Calu3 (cell line): ENCODE measurements at regions not wholly inside any gene's neighbourhood (a gene's known extent, or its start where the extent isn't known, plus 50 kb on each side); places are given as distances from the start of the nearest gene placed in this dataset.

Experiments used
- BruUV-seq: library from RNA; stranded (reverse); fragments of 400-500 nt; replicated peaks from 2 replicates; lab custom pipeline; 2021; lab: Mats Ljungman, UMichigan
- CTCF ChIA-PET: fragments of 300-600 bp; sonication (Branson Sonifier 250); formaldehyde crosslinking; loops from one replicate; lab custom pipeline; 2022; ENCODE audit warnings: antibody characterized with exemption; lab: Charles Lee
- DNase-seq: peaks from one replicate; pipeline ENCODE4 v3.0.0; 2022
- H3K27ac Mint-ChIP-seq: one replicate; pipeline ENCODE4 v1.8.0; 2022; ENCODE audit warnings: mixed read lengths; ENCODE audit not compliant: unreplicated experiment
- H3K27me3 Mint-ChIP-seq: one replicate; pipeline ENCODE4 v1.8.0; 2022; ENCODE audit warnings: mixed read lengths; ENCODE audit not compliant: unreplicated experiment
- H3K36me3 Mint-ChIP-seq: one replicate; pipeline ENCODE4 v1.8.0; 2022; ENCODE audit warnings: mild to moderate bottlenecking, moderate library complexity, mixed read lengths; ENCODE audit not compliant: insufficient read depth, unreplicated experiment
- H3K4me1 Mint-ChIP-seq: one replicate; pipeline ENCODE4 v1.8.0; 2022; ENCODE audit warnings: mild to moderate bottlenecking, low read depth, mixed read lengths; ENCODE audit not compliant: unreplicated experiment
- H3K4me3 Mint-ChIP-seq: one replicate; pipeline ENCODE4 v1.8.0; 2022; ENCODE audit warnings: mild to moderate bottlenecking, low read depth, moderate library complexity, mixed read lengths; ENCODE audit not compliant: unreplicated experiment
- H3K9me3 Mint-ChIP-seq: one replicate; pipeline ENCODE4 v1.8.0; 2022; ENCODE audit warnings: low read depth, mixed read lengths; ENCODE audit not compliant: unreplicated experiment
- CTCF ChIP-seq: fragments of 200-600 bp; IDR thresholded peaks from one replicate; pipeline ENCODE4 v1.8.0; 2022; ENCODE audit warnings: antibody characterized with exemption; ENCODE audit not compliant: unreplicated experiment
- intact Hi-C: fragments of 100-400 bp; cut with micrococcal nuclease; formaldehyde crosslinking; loops from one replicate; pipeline ENCODE4 v1.10.0; 2022; ENCODE audit not compliant: unreplicated experiment

- Mint-ChIP-seq H3K4me1 (no peaks in the 10 kb centered on the region), H3K27me3 (no peaks in the 10 kb centered on the region), H3K9me3 (no peaks in the 10 kb centered on the region), H3K27ac (no peak overlapping the region), H3K4me3 (no peak overlapping the region), H3K36me3 (no peaks in the 10 kb centered on the region)
- DNase-seq, result no peak
- no peak for TF ChIP-seq CTCF
- CTCF ChIA-PET, result no interaction called here
- BruUV-seq, result no TSS peak
- intact Hi-C loops, result no loop called here
Observed at GRCh38 chr4:27594922-27595321, 734.3 kb downstream of the STIM2 start.

- no peaks in the 10 kb centered on the region for H3K9me3 Mint-ChIP-seq
- H3K27me3 Mint-ChIP-seq, result no peaks in the 10 kb centered on the region
- no peak for TF ChIP-seq CTCF
- H3K4me1 Mint-ChIP-seq, result no peaks in the 10 kb centered on the region
- no peak overlapping the region for H3K27ac Mint-ChIP-seq
- DNase-seq, result no peak
- H3K4me3 Mint-ChIP-seq, result no peak overlapping the region
- BruUV-seq, result no TSS peak
- intact Hi-C loops, result no loop called here
- CTCF ChIA-PET, result interaction anchor here (0.5 kb wide), 1 partner anchor 14 kb away, joined by 5 read pairs; no protein-coding TSS in a partner anchor
- no peaks in the 10 kb centered on the region for H3K36me3 Mint-ChIP-seq
Observed at GRCh38 chr4:27595571-27596360, 735.1 kb downstream of the STIM2 start.

- CTCF ChIA-PET, result no interaction called here
- H3K36me3 Mint-ChIP-seq, result no peaks in the 10 kb centered on the region
- H3K4me3 Mint-ChIP-seq, result no peak overlapping the region
- BruUV-seq, result no TSS peak
- H3K4me1 Mint-ChIP-seq, result no peaks in the 10 kb centered on the region
- DNase-seq, result no peak
- TF ChIP-seq CTCF, result no peak
- H3K9me3 Mint-ChIP-seq, result peaks cover 2% of the 10 kb centered on the region
- H3K27ac Mint-ChIP-seq, result no peak overlapping the region
- intact Hi-C loops, result no loop called here
- H3K27me3 Mint-ChIP-seq, result no peaks in the 10 kb centered on the region
Observed at GRCh38 chr4:27602172-27602571, 741.5 kb downstream of the STIM2 start.

DNA sequence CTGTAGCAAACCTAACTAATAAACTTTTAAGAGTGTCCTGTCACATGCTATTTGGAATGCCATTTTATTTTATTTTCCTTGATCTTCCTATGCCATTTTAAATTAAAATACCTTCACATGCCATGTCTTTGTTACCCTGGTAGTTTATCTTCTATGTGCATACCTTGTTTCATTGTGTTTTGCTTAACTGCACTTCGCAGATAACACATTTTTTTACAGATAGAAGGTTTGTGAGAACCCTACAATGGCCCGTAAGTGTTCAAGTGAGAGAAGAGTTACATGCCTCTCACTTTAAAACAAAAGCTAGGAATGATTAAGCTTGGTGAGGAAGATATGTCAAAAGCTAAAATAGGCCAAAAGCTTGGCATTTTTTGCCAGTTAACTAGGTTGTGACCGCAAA lies 744.1 kb downstream of the STIM2 start:
- no peak overlapping the region for H3K4me3 Mint-ChIP-seq
- CTCF ChIA-PET, result no interaction called here
- TF ChIP-seq CTCF, result no peak
- H3K4me1 Mint-ChIP-seq, result no peaks in the 10 kb centered on the region
- DNase-seq, result no peak
- no peak overlapping the region for H3K27ac Mint-ChIP-seq
- peaks cover 2% of the 10 kb centered on the region for H3K9me3 Mint-ChIP-seq
- no TSS peak for BruUV-seq
- intact Hi-C loops, result no loop called here
- no peaks in the 10 kb centered on the region for H3K27me3 Mint-ChIP-seq
- no peaks in the 10 kb centered on the region for H3K36me3 Mint-ChIP-seq
